Central memory CD8-positive, alpha-beta T cell (primary cell): ENCODE measurements at regions not wholly inside any gene's neighbourhood (a gene's known extent, or its start where the extent isn't known, plus 50 kb on each side); places are given as distances from the start of the nearest gene placed in this dataset.
"Not testable (repeated sequence)": the region's sequence is repeated elsewhere in the genome, so short reads cannot be mapped to it uniquely, and the experiment has no call there.

Source experiments
- ATAC-seq: fragments of 150-1000 bp; cut with Tn5 transposase; replicated peaks from 2 replicates; pipeline ENCODE4 v1.10.0; 2022; ENCODE audit warnings: mild to moderate bottlenecking, moderate FRiP score, moderate number of reproducible peaks; ENCODE audit not compliant: poor library complexity, severe bottlenecking; ENCODE audit errors: extremely low read depth
- DNase-seq, 2 donors: peaks; one replicate each; pipeline ENCODE4 v3.0.0; 2021; ENCODE audit warnings: low spot score in 2 of 2
- H3K27ac Mint-ChIP-seq: one replicate; pipeline ENCODE4 v1.8.0; 2022; ENCODE audit warnings: low read depth, mild to moderate bottlenecking, moderate library complexity, mixed read lengths
- H3K27me3 Mint-ChIP-seq: one replicate; pipeline ENCODE4 v1.8.0; 2022; ENCODE audit warnings: mixed read lengths
- H3K36me3 Mint-ChIP-seq: one replicate; pipeline ENCODE4 v1.8.0; 2022; ENCODE audit warnings: mild to moderate bottlenecking, moderate library complexity, mixed read lengths; ENCODE audit not compliant: insufficient read depth
- H3K4me1 Mint-ChIP-seq: one replicate; pipeline ENCODE4 v1.8.0; 2022; ENCODE audit warnings: mixed read lengths
- H3K4me3 Mint-ChIP-seq: one replicate; pipeline ENCODE4 v1.8.0; 2022; ENCODE audit warnings: mild to moderate bottlenecking, moderate library complexity, mixed read lengths
- H3K9me3 Mint-ChIP-seq: one replicate; pipeline ENCODE4 v1.8.0; 2022; ENCODE audit warnings: mixed read lengths

GRCh38 chr7:112573302-112574039, 92.7 kb downstream of the LSMEM1 start:
- peaks cover 5% of the 10 kb centered on the region for H3K9me3 Mint-ChIP-seq
- ATAC-seq (no peak), DNase-seq (no peak)
- no peaks in the 10 kb centered on the region for H3K36me3 Mint-ChIP-seq
- no peak overlapping the region for H3K27ac Mint-ChIP-seq
- no peaks in the 10 kb centered on the region for H3K27me3 Mint-ChIP-seq
- no peak overlapping the region for H3K4me3 Mint-ChIP-seq
- no peaks in the 10 kb centered on the region for H3K4me1 Mint-ChIP-seq

- Mint-ChIP-seq H3K4me3 (no peak overlapping the region), H3K27me3 (peaks cover 17% of the 10 kb centered on the region), H3K36me3 (no peaks in the 10 kb centered on the region), H3K4me1 (no peaks in the 10 kb centered on the region), H3K9me3 (peaks cover 5% of the 10 kb centered on the region), H3K27ac (no peak overlapping the region)
- ATAC-seq (no peak), DNase-seq (no peak)
Observed at GRCh38 chr7:112575864-112576263, 95.1 kb downstream of the LSMEM1 start.

- no peaks in the 10 kb centered on the region for H3K4me1 Mint-ChIP-seq
- no peak overlapping the region for H3K4me3 Mint-ChIP-seq
- DNase-seq: no peak
- no peaks in the 10 kb centered on the region for H3K36me3 Mint-ChIP-seq
- H3K27ac Mint-ChIP-seq: no peak overlapping the region
- no peak for ATAC-seq
- H3K27me3 Mint-ChIP-seq: peaks cover 33% of the 10 kb centered on the region
- H3K9me3 Mint-ChIP-seq: peaks cover 5% of the 10 kb centered on the region
Observed at GRCh38 chr7:112579388-112579787, 98.6 kb downstream of the LSMEM1 start.

GRCh38 chr7:112580717-112581435, 100.1 kb downstream of the LSMEM1 start:
- Mint-ChIP-seq H3K4me1 (no peaks in the 10 kb centered on the region), H3K4me3 (no peak overlapping the region), H3K9me3 (peaks cover 5% of the 10 kb centered on the region), H3K27ac (no peak overlapping the region), H3K27me3 (peaks cover 43% of the 10 kb centered on the region), H3K36me3 (no peaks in the 10 kb centered on the region)
- ATAC-seq: no peak
- DNase-seq: no peak

GRCh38 chr7:112581529-112581928, 100.7 kb downstream of the LSMEM1 start:
- Mint-ChIP-seq H3K4me1 (no peaks in the 10 kb centered on the region), H3K27me3 (peaks cover 46% of the 10 kb centered on the region), H3K9me3 (no peaks in the 10 kb centered on the region), H3K36me3 (no peaks in the 10 kb centered on the region), H3K27ac (no peak overlapping the region), H3K4me3 (no peak overlapping the region)
- ATAC-seq (no peak), DNase-seq (no peak)

- Mint-ChIP-seq H3K36me3 (no peaks in the 10 kb centered on the region), H3K4me3 (no peak overlapping the region), H3K4me1 (no peaks in the 10 kb centered on the region), H3K27ac (no peak overlapping the region), H3K27me3 (peaks cover 64% of the 10 kb centered on the region), H3K9me3 (no peaks in the 10 kb centered on the region)
- DNase-seq (no peak), ATAC-seq (no peak)
Observed at GRCh38 chr7:112584290-112584689, 103.5 kb downstream of the LSMEM1 start.

GRCh38 chr7:112587504-112587903, 106.7 kb downstream of the LSMEM1 start:
- Mint-ChIP-seq H3K27me3 (peaks cover 45% of the 10 kb centered on the region), H3K4me1 (no peaks in the 10 kb centered on the region), H3K36me3 (no peaks in the 10 kb centered on the region), H3K27ac (no peak overlapping the region), H3K9me3 (no peaks in the 10 kb centered on the region), H3K4me3 (no peak overlapping the region)
- ATAC-seq (no peak), DNase-seq (no peak)

- H3K4me3 Mint-ChIP-seq, ATAC-seq, H3K36me3 Mint-ChIP-seq, DNase-seq, H3K9me3 Mint-ChIP-seq, H3K4me1 Mint-ChIP-seq, H3K27ac Mint-ChIP-seq: not testable (repeated sequence)
- H3K27me3 Mint-ChIP-seq: peaks cover 15% of the 10 kb centered on the region
Observed at GRCh38 chr7:112592565-112593263, 111.9 kb downstream of the LSMEM1 start.

- H3K4me3 Mint-ChIP-seq: no peak overlapping the region
- H3K27me3 Mint-ChIP-seq: no peaks in the 10 kb centered on the region
- DNase-seq: no peak
- H3K27ac Mint-ChIP-seq: no peak overlapping the region
- no peaks in the 10 kb centered on the region for H3K4me1 Mint-ChIP-seq
- no peak for ATAC-seq
- H3K36me3 Mint-ChIP-seq: no peaks in the 10 kb centered on the region
- H3K9me3 Mint-ChIP-seq: no peaks in the 10 kb centered on the region
Observed at GRCh38 chr7:112594397-112594796, 113.6 kb downstream of the LSMEM1 start.

- no peak for ATAC-seq
- Mint-ChIP-seq H3K9me3 (no peaks in the 10 kb centered on the region), H3K27me3 (peaks cover 14% of the 10 kb centered on the region), H3K27ac (no peak overlapping the region), H3K4me3 (no peak overlapping the region), H3K36me3 (no peaks in the 10 kb centered on the region), H3K4me1 (no peaks in the 10 kb centered on the region)
- DNase-seq: no peak
Observed at GRCh38 chr7:112596260-112596659, 115.5 kb downstream of the LSMEM1 start.

- peaks cover 14% of the 10 kb centered on the region for H3K27me3 Mint-ChIP-seq
- H3K36me3 Mint-ChIP-seq: no peaks in the 10 kb centered on the region
- ATAC-seq (no peak), DNase-seq (no peak)
- no peak overlapping the region for H3K27ac Mint-ChIP-seq
- no peak overlapping the region for H3K4me3 Mint-ChIP-seq
- H3K4me1 Mint-ChIP-seq: no peaks in the 10 kb centered on the region
- no peaks in the 10 kb centered on the region for H3K9me3 Mint-ChIP-seq
Observed at GRCh38 chr7:112596981-112597380, 116.2 kb downstream of the LSMEM1 start.

GRCh38 chr7:112603673-112604072, 122.9 kb downstream of the LSMEM1 start:
- Mint-ChIP-seq H3K4me1 (no peaks in the 10 kb centered on the region), H3K4me3 (no peak overlapping the region), H3K36me3 (no peaks in the 10 kb centered on the region), H3K27me3 (peaks cover 42% of the 10 kb centered on the region), H3K27ac (no peak overlapping the region), H3K9me3 (no peaks in the 10 kb centered on the region)
- ATAC-seq: no peak
- DNase-seq: no peak

GRCh38 chr7:112610636-112611035, 129.8 kb downstream of the LSMEM1 start:
- H3K4me1 Mint-ChIP-seq: no peaks in the 10 kb centered on the region
- H3K9me3 Mint-ChIP-seq: no peaks in the 10 kb centered on the region
- no peak overlapping the region for H3K27ac Mint-ChIP-seq
- DNase-seq (no peak), ATAC-seq (no peak)
- no peak overlapping the region for H3K4me3 Mint-ChIP-seq
- H3K27me3 Mint-ChIP-seq: peaks cover 29% of the 10 kb centered on the region
- no peaks in the 10 kb centered on the region for H3K36me3 Mint-ChIP-seq
